AG10803 (cell line): ENCODE measurements at regions not wholly inside any gene's neighbourhood (a gene's known extent, or its start where the extent isn't known, plus 50 kb on each side); places are given as distances from the start of the nearest gene placed in this dataset.
A peak's percentile ranks its signal among the peaks of the same experiment; 100 is the strongest.

Source experiments
- DNase-seq: peaks from one replicate; pipeline ENCODE4 v3.0.0; 2010; ENCODE audit warnings: low read depth
- H3K4me3 ChIP-seq: 2 replicates; pipeline ENCODE4 v1.5.1; 2011; ENCODE audit warnings: mild to moderate bottlenecking, low read length, control low read depth
- TF ChIP-seq, protein P1 (sequence below): conservative IDR thresholded peaks from 2 replicates; pipeline ENCODE4 v1.5.1; 2011; ENCODE audit warnings: mild to moderate bottlenecking, low read length, control low read depth, inconsistent platforms

GRCh38 chr18:67337696-67338095 is 178.8 kb downstream of the DSEL start:
- no peak for DNase-seq
- H3K4me3 ChIP-seq: no peak overlapping the region
- TF ChIP-seq, protein P1, sequence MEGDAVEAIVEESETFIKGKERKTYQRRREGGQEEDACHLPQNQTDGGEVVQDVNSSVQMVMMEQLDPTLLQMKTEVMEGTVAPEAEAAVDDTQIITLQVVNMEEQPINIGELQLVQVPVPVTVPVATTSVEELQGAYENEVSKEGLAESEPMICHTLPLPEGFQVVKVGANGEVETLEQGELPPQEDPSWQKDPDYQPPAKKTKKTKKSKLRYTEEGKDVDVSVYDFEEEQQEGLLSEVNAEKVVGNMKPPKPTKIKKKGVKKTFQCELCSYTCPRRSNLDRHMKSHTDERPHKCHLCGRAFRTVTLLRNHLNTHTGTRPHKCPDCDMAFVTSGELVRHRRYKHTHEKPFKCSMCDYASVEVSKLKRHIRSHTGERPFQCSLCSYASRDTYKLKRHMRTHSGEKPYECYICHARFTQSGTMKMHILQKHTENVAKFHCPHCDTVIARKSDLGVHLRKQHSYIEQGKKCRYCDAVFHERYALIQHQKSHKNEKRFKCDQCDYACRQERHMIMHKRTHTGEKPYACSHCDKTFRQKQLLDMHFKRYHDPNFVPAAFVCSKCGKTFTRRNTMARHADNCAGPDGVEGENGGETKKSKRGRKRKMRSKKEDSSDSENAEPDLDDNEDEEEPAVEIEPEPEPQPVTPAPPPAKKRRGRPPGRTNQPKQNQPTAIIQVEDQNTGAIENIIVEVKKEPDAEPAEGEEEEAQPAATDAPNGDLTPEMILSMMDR: no peak

- TF ChIP-seq, protein P1: no peak
Observed at GRCh38 chr18:67331857-67332256, 184.7 kb downstream of the DSEL start.

GRCh38 chr18:67319109-67319508 is 197.4 kb downstream of the DSEL start:
- no peak for DNase-seq
- no peak overlapping the region for H3K4me3 ChIP-seq
- TF ChIP-seq, protein P1: no peak

More at GRCh38 chr18:67331857-67332256, 184.7 kb downstream of the DSEL start:
- DNase-seq: no peak
- no peak overlapping the region for H3K4me3 ChIP-seq

DNA sequence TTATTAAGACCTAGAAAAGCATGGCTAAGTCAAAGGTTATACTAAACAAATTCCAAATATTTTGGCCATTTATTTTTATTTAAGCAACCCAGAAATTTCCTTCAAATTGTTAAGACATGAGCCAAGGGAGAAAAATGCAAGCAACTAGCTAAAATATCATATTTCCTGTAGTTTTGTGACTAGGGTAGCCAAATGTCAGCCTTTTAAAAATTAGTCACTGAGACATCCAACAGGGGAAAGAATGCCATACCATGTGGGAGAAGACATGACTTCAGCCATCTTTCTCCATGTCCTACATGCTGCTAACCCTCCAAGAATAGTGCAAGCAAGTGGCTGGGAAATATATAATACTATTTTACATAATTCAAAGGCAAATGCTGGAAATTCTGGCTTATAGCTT is 197.9 kb downstream of the DSEL start:
- TF ChIP-seq, protein P1: no peak
- no peak overlapping the region for H3K4me3 ChIP-seq
- peak; percentile 61 for DNase-seq

DNA sequence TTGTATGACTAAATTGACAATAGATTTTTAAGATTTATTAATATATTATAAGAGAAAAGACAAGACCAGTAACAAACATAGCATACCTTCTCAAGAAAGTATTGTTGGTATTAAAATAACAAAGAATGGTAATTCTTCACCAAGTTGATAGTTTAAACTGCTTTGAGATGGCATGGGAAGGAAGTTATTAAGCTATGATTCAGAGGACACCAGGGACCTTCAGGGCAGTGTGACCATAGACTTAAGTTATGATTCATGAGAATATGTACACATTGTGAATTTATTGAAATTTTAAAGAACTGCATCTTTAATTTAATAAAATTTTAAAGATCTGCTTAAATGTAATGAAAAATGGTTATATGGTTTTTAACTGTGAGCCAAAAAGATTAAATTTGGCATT is 205.7 kb downstream of the DSEL start:
- TF ChIP-seq, protein P1: no peak
- no peak overlapping the region for H3K4me3 ChIP-seq
- DNase-seq: peak; percentile 35

DNA sequence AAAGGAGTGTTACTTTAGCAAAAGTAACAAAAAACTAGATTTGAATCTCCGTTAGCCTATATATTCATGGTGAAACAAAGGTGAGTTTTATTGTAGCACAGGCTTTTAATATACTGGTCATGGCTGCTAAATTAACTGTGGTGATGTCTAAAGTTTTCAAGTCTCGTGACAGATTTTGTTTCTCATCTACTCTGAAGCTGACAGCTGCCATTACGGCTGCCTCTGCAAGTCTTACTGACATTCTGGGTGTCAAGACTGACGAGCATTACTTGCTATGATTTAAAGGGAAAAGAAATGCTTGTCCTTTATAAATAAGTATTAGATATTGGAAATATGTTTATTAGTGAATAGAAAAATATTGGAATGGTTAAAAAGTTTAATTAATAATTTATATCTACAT is 207.7 kb downstream of the DSEL start:
- DNase-seq: no peak
- TF ChIP-seq, protein P1: no peak
- H3K4me3 ChIP-seq: no peak overlapping the region

DNA sequence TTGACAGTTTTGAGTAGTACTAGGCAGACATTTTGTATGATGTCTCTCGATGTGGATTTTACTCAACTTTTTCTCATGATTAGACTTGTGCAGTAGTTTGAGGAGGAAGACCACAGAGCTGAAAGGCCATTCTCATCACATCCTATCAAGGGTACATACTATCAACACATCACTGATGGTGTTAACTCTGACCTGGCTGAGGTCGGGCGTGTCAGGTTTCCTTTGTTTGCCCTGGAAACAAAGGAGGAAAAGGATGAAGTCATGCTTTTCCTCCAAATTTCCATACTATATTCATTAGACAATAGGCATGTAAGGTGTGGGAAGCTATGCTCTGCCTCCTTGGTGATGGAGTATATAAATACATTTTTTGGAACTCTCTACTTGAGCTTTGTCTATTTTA is 211.1 kb downstream of the DSEL start:
- DNase-seq: no peak

More for the DNA sequence above, 211.1 kb downstream of the DSEL start:
- no peak overlapping the region for H3K4me3 ChIP-seq
- TF ChIP-seq, protein P1: no peak
